ENCODE measurements at regions not wholly inside any gene's neighbourhood (a gene's known extent, or its start where the extent isn't known, plus 50 kb on each side); places are given as distances from the start of the nearest gene placed in this dataset.
"Not testable (repeated sequence)": the region's sequence is repeated elsewhere in the genome, so short reads cannot be mapped to it uniquely, and the experiment has no call there.

GRCh38 chr2:224106794-224107193, 67.7 kb upstream of the SERPINE2 start:
- no peak for DNase-seq

GRCh38 chr2:224104668-224105386, 65.7 kb upstream of the SERPINE2 start:
- DNase-seq: no peak

- no peak for DNase-seq
These were observed 64.6 kb upstream of the SERPINE2 start for GRCh38 chr2:224103651-224104050.

- no peak for DNase-seq
These were observed 63.9 kb upstream of the SERPINE2 start for GRCh38 chr2:224102991-224103390.

- no peak for DNase-seq
These were observed 62.9 kb upstream of the SERPINE2 start for GRCh38 chr2:224101820-224102630.

GRCh38 chr2:224099861-224100643, 61.0 kb upstream of the SERPINE2 start:
- no peak for DNase-seq

GRCh38 chr2:224098481-224099230, 59.6 kb upstream of the SERPINE2 start:
- DNase-seq: no peak

GRCh38 chr2:224094413-224094812, 55.3 kb upstream of the SERPINE2 start:
- DNase-seq: no peak

GRCh38 chr2:224091671-224092070, 52.6 kb upstream of the SERPINE2 start:
- not testable (repeated sequence) for DNase-seq

- DNase-seq: not testable (repeated sequence)
These were observed 50.5 kb upstream of the SERPINE2 start for GRCh38 chr2:224089606-224090005.

All from hematopoietic multipotent progenitor cell treated with erythropoietin and hydrocortisone succinate and interleukin-3 and kit ligand, for 4 days (in vitro differentiated cells).